DND-41 (cell line): ENCODE measurements at regions not wholly inside any gene's neighbourhood (a gene's known extent, or its start where the extent isn't known, plus 50 kb on each side); places are given as distances from the start of the nearest gene placed in this dataset.

Source experiments
- EZH2 ChIP-seq: IDR thresholded peaks from 3 replicates; pipeline ENCODE4 v1.6.1; 2012; ENCODE audit warnings: borderline replicate concordance, low read depth, mild to moderate bottlenecking, moderate library complexity, low read length, inconsistent platforms; ENCODE audit not compliant: severe bottlenecking
- TF ChIP-seq, protein P1 (sequence below): IDR thresholded peaks from 2 replicates; pipeline ENCODE4 v1.5.1; 2012; ENCODE audit warnings: borderline replicate concordance, low read length, moderate library complexity, mild to moderate bottlenecking; ENCODE audit not compliant: poor library complexity, severe bottlenecking; ENCODE audit errors: extremely low read depth

DNA sequence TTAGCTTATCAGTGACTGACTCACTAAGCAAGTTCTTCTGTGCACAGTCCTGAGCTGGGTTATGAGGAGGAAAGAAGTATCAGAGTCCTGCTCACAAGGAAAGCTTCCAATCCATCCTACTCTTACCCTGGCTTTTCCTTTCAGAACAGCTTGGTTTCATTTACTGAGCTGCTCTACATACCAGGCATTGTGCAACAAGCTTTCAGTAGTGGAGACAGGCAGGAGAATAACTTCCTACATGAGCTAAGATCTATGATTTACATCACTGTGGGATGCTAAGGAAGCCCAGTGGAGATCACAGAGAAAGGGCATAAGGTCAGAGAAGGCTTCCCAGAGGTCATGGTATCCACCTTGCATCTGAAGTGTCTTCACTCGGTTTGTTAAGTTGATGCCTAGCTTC, 144.5 kb downstream of the MAP3K7 start:
- no peak for TF ChIP-seq EZH2
- TF ChIP-seq, protein P1, sequence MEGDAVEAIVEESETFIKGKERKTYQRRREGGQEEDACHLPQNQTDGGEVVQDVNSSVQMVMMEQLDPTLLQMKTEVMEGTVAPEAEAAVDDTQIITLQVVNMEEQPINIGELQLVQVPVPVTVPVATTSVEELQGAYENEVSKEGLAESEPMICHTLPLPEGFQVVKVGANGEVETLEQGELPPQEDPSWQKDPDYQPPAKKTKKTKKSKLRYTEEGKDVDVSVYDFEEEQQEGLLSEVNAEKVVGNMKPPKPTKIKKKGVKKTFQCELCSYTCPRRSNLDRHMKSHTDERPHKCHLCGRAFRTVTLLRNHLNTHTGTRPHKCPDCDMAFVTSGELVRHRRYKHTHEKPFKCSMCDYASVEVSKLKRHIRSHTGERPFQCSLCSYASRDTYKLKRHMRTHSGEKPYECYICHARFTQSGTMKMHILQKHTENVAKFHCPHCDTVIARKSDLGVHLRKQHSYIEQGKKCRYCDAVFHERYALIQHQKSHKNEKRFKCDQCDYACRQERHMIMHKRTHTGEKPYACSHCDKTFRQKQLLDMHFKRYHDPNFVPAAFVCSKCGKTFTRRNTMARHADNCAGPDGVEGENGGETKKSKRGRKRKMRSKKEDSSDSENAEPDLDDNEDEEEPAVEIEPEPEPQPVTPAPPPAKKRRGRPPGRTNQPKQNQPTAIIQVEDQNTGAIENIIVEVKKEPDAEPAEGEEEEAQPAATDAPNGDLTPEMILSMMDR, result no peak
